ENCODE measurements at regions not wholly inside any gene's neighbourhood (a gene's known extent, or its start where the extent isn't known, plus 50 kb on each side); places are given as distances from the start of the nearest gene placed in this dataset.

GRCh38 chr16:5621826-5622225 lies 524.2 kb upstream of the EEF2KMT start:
- WGBS, 2 donors, result 43 to 54% methylated on average over 4 of the region's 4 CpGs
- Histone ChIP-seq H3K27me3 (no peaks in the 10 kb centered on the region), H3K9me3 (no peaks in the 10 kb centered on the region), H3K27ac (no peak overlapping the region), H3K4me1 (no peaks in the 10 kb centered on the region), H3K36me3 (no peaks in the 10 kb centered on the region), H3K4me3 (no peak overlapping the region)
- no peak for DNase-seq
- ATAC-seq (ENCODE audit: low FRiP score in 2 of 2), result no peak
- TF ChIP-seq CTCF (IDR thresholded peaks at IDR 0.05), result no peak
- TF ChIP-seq EP300 (IDR thresholded peaks at IDR 0.05), result no peak
- TF ChIP-seq POLR2AphosphoS5 (IDR thresholded peaks at IDR 0.05), result no peak
- TF ChIP-seq POLR2A (IDR thresholded peaks at IDR 0.05), result no peak

- WGBS, 2 donors, result 65 to 71% methylated on average over 8 of the region's 8 CpGs
These were observed 521.7 kb upstream of the EEF2KMT start for GRCh38 chr16:5619304-5619703.

GRCh38 chr16:5616841-5617240 lies 519.2 kb upstream of the EEF2KMT start:
- Histone ChIP-seq H3K27me3 (no peaks in the 10 kb centered on the region), H3K9me3 (no peaks in the 10 kb centered on the region), H3K36me3 (no peaks in the 10 kb centered on the region), H3K4me3 (no peak overlapping the region), H3K27ac (no peak overlapping the region), H3K4me1 (no peaks in the 10 kb centered on the region)
- TF ChIP-seq POLR2AphosphoS5 (IDR thresholded peaks at IDR 0.05) (no peak), POLR2A (IDR thresholded peaks at IDR 0.05) (no peak), CTCF (IDR thresholded peaks at IDR 0.05) (no peak), EP300 (IDR thresholded peaks at IDR 0.05) (no peak)
- 53 to 56% methylated on average over 6 of the region's 6 CpGs for WGBS, 2 donors
- ATAC-seq (ENCODE audit: low FRiP score in 2 of 2) (no peak), DNase-seq (no peak)

More at GRCh38 chr16:5619304-5619703, 521.7 kb upstream of the EEF2KMT start:
- Histone ChIP-seq H3K27ac (no peak overlapping the region), H3K4me3 (no peak overlapping the region), H3K27me3 (no peaks in the 10 kb centered on the region), H3K4me1 (no peaks in the 10 kb centered on the region), H3K9me3 (no peaks in the 10 kb centered on the region), H3K36me3 (no peaks in the 10 kb centered on the region)
- ATAC-seq (ENCODE audit: low FRiP score in 2 of 2), result no peak
- no peak for DNase-seq
- no peak for TF ChIP-seq EP300 (IDR thresholded peaks at IDR 0.05)
- no peak for TF ChIP-seq CTCF (IDR thresholded peaks at IDR 0.05)
- no peak for TF ChIP-seq POLR2A (IDR thresholded peaks at IDR 0.05)
- TF ChIP-seq POLR2AphosphoS5 (IDR thresholded peaks at IDR 0.05), result no peak

- TF ChIP-seq CTCF (IDR thresholded peaks at IDR 0.05) (peak; percentile 38 to 78 (median 56)), POLR2A (IDR thresholded peaks at IDR 0.05) (no peak)
- Histone ChIP-seq H3K4me1 (no peaks in the 10 kb centered on the region), H3K27me3 (no peaks in the 10 kb centered on the region), H3K36me3 (no peaks in the 10 kb centered on the region), H3K9me3 (no peaks in the 10 kb centered on the region), H3K4me3 (no peak overlapping the region), H3K27ac (no peak overlapping the region)
- DNase-seq (peak; percentile 26 to 59), ATAC-seq (ENCODE audit: low FRiP score in 2 of 2) (peak; percentile 45 to 71)
- WGBS, 2 donors, result 13 to 28% methylated on average over 15 to 25 of the region's 25 CpGs
These were observed 518.5 kb upstream of the EEF2KMT start for GRCh38 chr16:5615868-5616642.

- Histone ChIP-seq H3K27me3 (no peaks in the 10 kb centered on the region), H3K4me3 (no peak overlapping the region), H3K4me1 (no peaks in the 10 kb centered on the region), H3K36me3 (no peaks in the 10 kb centered on the region), H3K27ac (no peak overlapping the region), H3K9me3 (no peaks in the 10 kb centered on the region)
- TF ChIP-seq POLR2AphosphoS5 (IDR thresholded peaks at IDR 0.05) (no peak), POLR2A (IDR thresholded peaks at IDR 0.05) (no peak), CTCF (IDR thresholded peaks at IDR 0.05) (no peak), EP300 (IDR thresholded peaks at IDR 0.05) (no peak)
- 46 to 55% methylated on average over 12 of the region's 12 CpGs for WGBS, 2 donors
- ATAC-seq (ENCODE audit: low FRiP score in 2 of 2) (no peak), DNase-seq (no peak)
These were observed 509.6 kb upstream of the EEF2KMT start for GRCh38 chr16:5607169-5607568.
